WTC11 (cell line): ENCODE measurements at regions not wholly inside any gene's neighbourhood (a gene's known extent, or its start where the extent isn't known, plus 50 kb on each side); places are given as distances from the start of the nearest gene placed in this dataset.

Experiments
- CTCF ChIP-seq: fragments of 200-600 bp; IDR thresholded peaks from 2 replicates; pipeline ENCODE4 v1.8.0; 2022; ENCODE audit warnings: antibody characterized with exemption
- FOXJ3 ChIP-seq: sonication (generic); formaldehyde crosslinking; IDR thresholded peaks from 2 replicates; pipeline ENCODE4 v1.9.0; 2021; ENCODE audit warnings: missing genetic modification reagents, mild to moderate bottlenecking, borderline replicate concordance
- JAZF1 ChIP-seq: fragments of 250-450 bp; sonication (Bioruptor Pico); IDR thresholded peaks from 2 replicates; pipeline ENCODE4 v1.9.0; 2021; ENCODE audit warnings: moderate library complexity, mild to moderate bottlenecking, inconsistent platforms
- KAT7 ChIP-seq: sonication (generic); formaldehyde crosslinking; IDR thresholded peaks from 2 replicates; pipeline ENCODE4 v1.8.1; 2023; ENCODE audit warnings: missing genetic modification reagents, mild to moderate bottlenecking, borderline replicate concordance
- NR2C2 ChIP-seq: sonication (generic); formaldehyde crosslinking; IDR thresholded peaks from 2 replicates; pipeline ENCODE4 v1.8.0; 2022; ENCODE audit warnings: mild to moderate bottlenecking, missing genetic modification reagents

- TF ChIP-seq FOXJ3: no peak
- TF ChIP-seq CTCF: no peak
- no peak for TF ChIP-seq KAT7 (CRISPR knock-in tag)
- no peak for TF ChIP-seq JAZF1 (CRISPR knock-in tag)
- TF ChIP-seq NR2C2 (CRISPR knock-in tag): no peak
Observed at GRCh38 chr9:93813221-93814076, 141.7 kb downstream of the BARX1 start.
